CD8-positive, alpha-beta memory T cell (primary cell): ENCODE measurements at regions not wholly inside any gene's neighbourhood (a gene's known extent, or its start where the extent isn't known, plus 50 kb on each side); places are given as distances from the start of the nearest gene placed in this dataset.
"Not testable (repeated sequence)": the region's sequence is repeated elsewhere in the genome, so short reads cannot be mapped to it uniquely, and the experiment has no call there.

Source experiments
- CTCF ChIA-PET: fragments of 350-600 bp; sonication (Branson Sonifier 250); formaldehyde crosslinking; loops from one replicate; lab custom pipeline; 2021; ENCODE audit warnings: antibody characterized with exemption; lab: Charles Lee
- POLR2A ChIA-PET: fragments of 350-600 bp; sonication (Branson Sonifier 250); formaldehyde crosslinking; loops from one replicate; lab custom pipeline; 2021; ENCODE audit warnings: antibody characterized with exemption; lab: Charles Lee
- DNase-seq, 5 donors: peaks; one replicate each; pipeline versions ENCODE4 v3.0.0 to v3.0.0-alpha.2; 2020 to 2022; ENCODE audit warnings: mixed read lengths in 1 of 5
- H3K27ac ChIP-seq: one replicate; pipeline ENCODE4 v1.7.0; 2013; ENCODE audit warnings: low read depth, mild to moderate bottlenecking, low read length, moderate library complexity
- H3K27me3 ChIP-seq: 2 replicates; pipeline ENCODE4 v1.7.0; 2013; ENCODE audit warnings: low read length, mild to moderate bottlenecking; ENCODE audit not compliant: insufficient read depth, poor library complexity, severe bottlenecking
- H3K36me3 ChIP-seq: 2 replicates; pipeline ENCODE4 v1.7.0; 2013; ENCODE audit warnings: mild to moderate bottlenecking, low read length, moderate library complexity; ENCODE audit not compliant: insufficient read depth
- H3K4me1 ChIP-seq: 2 replicates; pipeline ENCODE4 v1.7.0; 2013; ENCODE audit warnings: mild to moderate bottlenecking, low read length, moderate library complexity; ENCODE audit not compliant: insufficient read depth
- H3K4me3 ChIP-seq: 2 replicates; pipeline ENCODE4 v1.7.0; 2013; ENCODE audit warnings: mild to moderate bottlenecking, low read length
- H3K9me3 ChIP-seq: 2 replicates; pipeline ENCODE4 v1.7.0; 2013; ENCODE audit warnings: mild to moderate bottlenecking, low read length
- H3K27ac Mint-ChIP-seq, 8 donors: one replicate each; pipeline ENCODE4 v1.8.0; 2020 to 2021; ENCODE audit warnings: mixed read lengths in 8 of 8, mild to moderate bottlenecking in 6 of 8, inconsistent platforms in 3 of 8, moderate library complexity in 3 of 8
- H3K27me3 Mint-ChIP-seq, 2 donors: one replicate each; pipeline ENCODE4 v1.8.0; 2020 to 2021; ENCODE audit warnings: mixed read lengths in 2 of 2, mild to moderate bottlenecking in 1 of 2, moderate library complexity in 1 of 2
- H3K36me3 Mint-ChIP-seq, 3 donors: one replicate each; pipeline ENCODE4 v1.8.0; 2020 to 2021; ENCODE audit warnings: mixed read lengths in 3 of 3, inconsistent platforms in 1 of 3, mild to moderate bottlenecking in 1 of 3
- H3K4me1 Mint-ChIP-seq, 3 donors: one replicate each; pipeline ENCODE4 v1.8.0; 2020 to 2021; ENCODE audit warnings: mixed read lengths in 3 of 3, inconsistent platforms in 1 of 3, mild to moderate bottlenecking in 1 of 3
- H3K4me3 Mint-ChIP-seq, 7 donors: one replicate each; pipeline ENCODE4 v1.8.0; 2020 to 2021; ENCODE audit warnings: mixed read lengths in 7 of 7, mild to moderate bottlenecking in 6 of 7, moderate library complexity in 4 of 7, inconsistent platforms in 2 of 7
- H3K9me3 Mint-ChIP-seq, 5 donors: one replicate each; pipeline ENCODE4 v1.8.0; 2020 to 2022; ENCODE audit warnings: mixed read lengths in 5 of 5, mild to moderate bottlenecking in 3 of 5, moderate library complexity in 2 of 5, inconsistent platforms in 1 of 5

DNA sequence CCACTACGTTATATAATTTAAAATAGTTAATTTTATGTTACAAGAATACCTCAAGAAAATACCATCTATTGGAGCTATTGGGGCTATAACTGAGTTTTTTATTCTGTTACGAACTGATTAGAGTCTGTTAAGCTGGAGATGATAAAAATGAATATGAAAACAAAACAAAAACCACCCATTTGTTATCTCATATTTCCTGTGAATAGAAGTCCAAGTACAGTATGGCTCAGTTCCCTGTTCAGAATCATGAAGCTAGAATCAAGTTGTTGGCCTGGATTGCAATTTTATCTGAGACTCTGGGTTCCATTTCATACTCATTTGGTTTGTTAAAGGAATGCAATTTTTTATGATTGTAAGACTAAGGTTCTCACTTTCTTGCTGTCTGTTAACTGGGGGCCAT lies 319.1 kb upstream of the PCDH18 start:
- Mint-ChIP-seq H3K4me3 (no peak overlapping the region), H3K27ac (no peak overlapping the region), H3K36me3 (no peaks in the 10 kb centered on the region), H3K9me3 (peaks cover 9 to 23% (median 9%) of the 10 kb centered on the region in 5 donors), H3K4me1 (no peaks in the 10 kb centered on the region), H3K27me3 (peaks cover 0 to 1% of the 10 kb centered on the region in 2 donors)
- H3K27ac ChIP-seq = no peak overlapping the region
- H3K27me3 ChIP-seq = no peaks in the 10 kb centered on the region
- ChIA-PET CTCF (no interaction called here), POLR2A (interaction anchor here (0.6 kb wide), 1 partner anchor 457 kb away, joined by 3 read pairs; no protein-coding TSS in a partner anchor)
- no peaks in the 10 kb centered on the region for H3K36me3 ChIP-seq
- no peaks in the 10 kb centered on the region for H3K9me3 ChIP-seq
- no peak overlapping the region for H3K4me3 ChIP-seq
- no peak for DNase-seq
- no peaks in the 10 kb centered on the region for H3K4me1 ChIP-seq

DNA sequence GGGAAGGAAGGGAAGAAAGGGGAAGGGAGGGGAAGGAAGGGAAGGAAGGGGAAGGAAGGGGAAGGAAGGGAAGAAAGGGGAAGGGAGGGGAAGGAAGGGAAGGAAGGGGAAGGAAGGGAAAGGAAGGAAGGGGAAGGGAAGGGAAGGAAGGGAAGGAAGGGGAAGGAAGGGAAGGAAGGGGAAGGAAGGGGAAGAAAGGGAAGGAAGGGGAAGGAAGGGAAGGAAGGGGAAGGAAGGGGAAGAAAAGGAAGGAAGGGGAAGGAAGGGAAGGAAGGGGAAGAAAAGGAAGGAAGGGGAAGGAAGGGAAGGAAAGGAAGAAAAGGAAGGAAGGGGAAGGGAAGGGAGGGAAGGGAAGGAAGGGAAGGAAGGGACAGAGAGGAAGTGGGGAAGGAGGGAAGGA lies 295.7 kb upstream of the PCDH18 start:
- CTCF ChIA-PET, H3K9me3 ChIP-seq, H3K27me3 Mint-ChIP-seq, DNase-seq, H3K36me3 ChIP-seq, H3K4me3 Mint-ChIP-seq, POLR2A ChIA-PET, H3K4me1 Mint-ChIP-seq, H3K27me3 ChIP-seq, H3K36me3 Mint-ChIP-seq, H3K27ac ChIP-seq, H3K27ac Mint-ChIP-seq, H3K4me3 ChIP-seq, H3K4me1 ChIP-seq: not testable (repeated sequence)
- peaks cover 3 to 30% (median 11%) of the 10 kb centered on the region in 5 donors for H3K9me3 Mint-ChIP-seq

DNA sequence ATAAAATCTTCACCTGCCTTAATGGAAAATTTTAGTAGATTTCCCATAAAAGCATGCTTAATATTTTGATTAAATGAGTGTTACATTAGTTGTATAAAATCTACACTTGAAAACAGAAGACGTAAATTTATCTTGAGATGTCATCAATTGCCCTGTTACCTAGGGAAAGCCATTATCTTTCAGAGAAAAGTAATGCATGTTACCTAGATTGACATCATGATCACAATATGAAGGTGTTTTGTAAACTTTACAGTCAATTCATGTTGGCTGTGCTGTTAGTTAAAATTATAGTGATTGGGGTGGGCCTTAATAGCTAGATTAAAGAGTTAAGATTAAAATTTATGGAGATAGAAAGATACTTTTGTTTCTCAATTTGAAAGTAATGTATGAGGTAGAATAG lies 293.2 kb upstream of the PCDH18 start:
- no peak overlapping the region for H3K4me3 ChIP-seq
- ChIA-PET POLR2A (no interaction called here), CTCF (no interaction called here)
- no peak overlapping the region for H3K27ac Mint-ChIP-seq
- DNase-seq = no peak
- no peaks in the 10 kb centered on the region for H3K36me3 ChIP-seq
- no peaks in the 10 kb centered on the region for H3K4me1 Mint-ChIP-seq
- H3K27me3 ChIP-seq = no peaks in the 10 kb centered on the region
- no peak overlapping the region for H3K27ac ChIP-seq
- H3K9me3 ChIP-seq = no peaks in the 10 kb centered on the region
- no peaks in the 10 kb centered on the region for H3K36me3 Mint-ChIP-seq
- H3K4me1 ChIP-seq = no peaks in the 10 kb centered on the region
- no peak overlapping the region for H3K4me3 Mint-ChIP-seq
- no peaks in the 10 kb centered on the region for H3K27me3 Mint-ChIP-seq
- peaks cover 0 to 28% (median 12%) of the 10 kb centered on the region in 5 donors for H3K9me3 Mint-ChIP-seq

DNA sequence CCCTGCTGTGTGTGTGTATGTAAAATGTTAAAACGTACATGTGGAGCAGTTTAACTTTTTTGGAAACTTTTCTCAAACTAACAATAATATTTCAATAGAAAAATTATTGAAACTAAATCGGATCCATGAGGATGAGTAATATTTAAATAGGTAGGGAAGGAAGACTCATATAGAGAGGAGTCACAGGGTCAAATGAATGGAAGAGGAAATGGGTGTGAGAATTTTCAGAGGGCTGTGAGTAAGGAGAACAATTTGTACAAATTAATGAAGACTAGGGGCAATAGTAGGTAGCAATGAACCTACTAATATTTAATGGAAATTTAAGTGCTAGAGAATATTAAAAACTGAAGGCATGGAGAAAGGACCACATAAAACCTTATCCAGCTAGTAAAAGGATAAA lies 290.7 kb upstream of the PCDH18 start:
- H3K4me3 Mint-ChIP-seq = no peak overlapping the region
- H3K4me1 Mint-ChIP-seq = no peaks in the 10 kb centered on the region
- H3K27ac ChIP-seq = no peak overlapping the region
- no peaks in the 10 kb centered on the region for H3K36me3 ChIP-seq
- H3K9me3 Mint-ChIP-seq = peaks cover under 1 to 27% (median 4%) of the 10 kb centered on the region in 5 donors
- H3K9me3 ChIP-seq = no peaks in the 10 kb centered on the region
- DNase-seq = no peak
- H3K4me3 ChIP-seq = no peak overlapping the region
- no peaks in the 10 kb centered on the region for H3K36me3 Mint-ChIP-seq
- ChIA-PET CTCF (no interaction called here), POLR2A (no interaction called here)
- H3K4me1 ChIP-seq = no peaks in the 10 kb centered on the region
- H3K27ac Mint-ChIP-seq = no peak overlapping the region
- H3K27me3 ChIP-seq = no peaks in the 10 kb centered on the region
- H3K27me3 Mint-ChIP-seq = no peaks in the 10 kb centered on the region

DNA sequence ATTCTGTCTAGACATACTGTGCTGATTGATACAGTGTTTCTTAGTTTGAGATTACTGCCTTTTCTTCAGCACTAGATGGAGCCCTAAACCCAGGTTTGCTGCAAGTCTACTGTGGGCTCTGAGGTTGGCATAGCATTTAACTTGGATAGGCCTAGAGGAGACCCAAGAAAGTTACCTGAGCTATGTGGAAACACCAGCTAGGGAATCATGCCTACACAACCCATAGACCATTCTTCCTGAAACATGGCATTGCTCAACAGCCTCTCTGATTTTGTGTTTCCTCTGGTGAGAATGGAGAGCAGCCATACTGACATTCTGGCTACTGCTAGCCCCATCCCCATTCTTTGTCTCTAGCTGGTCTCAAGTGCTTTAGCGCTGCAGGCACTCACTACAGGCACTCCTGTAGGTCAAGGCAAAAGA lies 287.7 kb upstream of the PCDH18 start:
- Mint-ChIP-seq H3K4me3 (no peak overlapping the region), H3K27me3 (no peaks in the 10 kb centered on the region), H3K36me3 (no peaks in the 10 kb centered on the region), H3K9me3 (peaks cover 0 to 19% (median 4%) of the 10 kb centered on the region in 5 donors), H3K4me1 (no peaks in the 10 kb centered on the region), H3K27ac (no peak overlapping the region)
- no peaks in the 10 kb centered on the region for H3K9me3 ChIP-seq
- ChIA-PET CTCF (no interaction called here), POLR2A (no interaction called here)
- H3K27me3 ChIP-seq = no peaks in the 10 kb centered on the region
- no peak overlapping the region for H3K27ac ChIP-seq
- H3K36me3 ChIP-seq = no peaks in the 10 kb centered on the region
- H3K4me3 ChIP-seq = no peak overlapping the region
- H3K4me1 ChIP-seq = no peaks in the 10 kb centered on the region
- DNase-seq = no peak

DNA sequence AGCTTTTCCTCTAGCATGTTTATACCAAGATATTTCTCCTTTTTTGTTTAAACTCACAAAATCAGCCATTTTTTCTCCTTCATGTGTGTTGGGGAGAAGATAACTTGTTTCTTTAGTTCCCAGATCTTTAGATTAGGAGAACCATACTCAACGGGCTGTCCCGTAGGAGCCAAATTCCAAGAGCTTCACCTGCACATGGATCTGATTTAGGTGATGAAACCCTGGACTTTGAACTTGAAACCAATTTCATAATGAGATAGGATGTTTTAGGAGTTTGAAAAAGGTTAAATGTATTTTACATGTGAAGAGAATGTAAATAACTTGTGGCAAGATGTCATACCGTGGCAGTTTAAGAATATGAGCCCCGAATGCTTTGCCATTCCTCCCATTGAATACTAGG lies 280.0 kb upstream of the PCDH18 start:
- Mint-ChIP-seq H3K27me3 (no peaks in the 10 kb centered on the region), H3K36me3 (no peaks in the 10 kb centered on the region), H3K9me3 (peaks cover 0 to 35% (median 5%) of the 10 kb centered on the region in 5 donors), H3K4me3 (no peak overlapping the region), H3K27ac (no peak overlapping the region), H3K4me1 (no peaks in the 10 kb centered on the region)
- ChIA-PET CTCF (no interaction called here), POLR2A (no interaction called here)
- H3K27ac ChIP-seq = no peak overlapping the region
- no peak for DNase-seq
- H3K36me3 ChIP-seq = no peaks in the 10 kb centered on the region
- no peaks in the 10 kb centered on the region for H3K27me3 ChIP-seq
- H3K4me3 ChIP-seq = no peak overlapping the region
- no peaks in the 10 kb centered on the region for H3K9me3 ChIP-seq
- H3K4me1 ChIP-seq = no peaks in the 10 kb centered on the region

DNA sequence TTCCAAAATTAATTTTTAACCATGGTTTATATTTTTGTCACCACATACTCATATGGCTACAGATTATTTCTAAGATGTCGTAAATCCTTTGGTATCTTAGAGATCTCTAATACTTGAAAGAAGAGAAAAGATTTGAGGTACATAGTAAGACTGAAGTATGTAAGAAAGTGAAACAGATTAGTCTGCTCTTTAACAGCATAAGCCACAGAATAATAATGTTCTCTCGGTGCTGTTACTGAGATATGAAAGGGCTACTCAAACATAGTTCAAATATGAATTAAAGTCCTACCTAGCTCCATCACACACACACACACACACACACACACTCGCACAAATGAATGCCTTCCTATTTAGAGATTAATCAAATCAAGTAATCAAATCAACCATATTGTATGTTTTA lies 274.1 kb upstream of the PCDH18 start:
- DNase-seq = no peak
- Histone ChIP-seq H3K9me3 (no peaks in the 10 kb centered on the region), H3K27ac (no peak overlapping the region), H3K4me1 (no peaks in the 10 kb centered on the region), H3K4me3 (no peak overlapping the region), H3K27me3 (no peaks in the 10 kb centered on the region), H3K36me3 (no peaks in the 10 kb centered on the region)
- Mint-ChIP-seq H3K9me3 (peaks cover 0 to 18% (median 3%) of the 10 kb centered on the region in 5 donors), H3K4me3 (no peak overlapping the region), H3K36me3 (no peaks in the 10 kb centered on the region), H3K27ac (no peak overlapping the region), H3K27me3 (no peaks in the 10 kb centered on the region), H3K4me1 (no peaks in the 10 kb centered on the region)
- CTCF ChIA-PET = no interaction called here
- POLR2A ChIA-PET = no interaction called here

DNA sequence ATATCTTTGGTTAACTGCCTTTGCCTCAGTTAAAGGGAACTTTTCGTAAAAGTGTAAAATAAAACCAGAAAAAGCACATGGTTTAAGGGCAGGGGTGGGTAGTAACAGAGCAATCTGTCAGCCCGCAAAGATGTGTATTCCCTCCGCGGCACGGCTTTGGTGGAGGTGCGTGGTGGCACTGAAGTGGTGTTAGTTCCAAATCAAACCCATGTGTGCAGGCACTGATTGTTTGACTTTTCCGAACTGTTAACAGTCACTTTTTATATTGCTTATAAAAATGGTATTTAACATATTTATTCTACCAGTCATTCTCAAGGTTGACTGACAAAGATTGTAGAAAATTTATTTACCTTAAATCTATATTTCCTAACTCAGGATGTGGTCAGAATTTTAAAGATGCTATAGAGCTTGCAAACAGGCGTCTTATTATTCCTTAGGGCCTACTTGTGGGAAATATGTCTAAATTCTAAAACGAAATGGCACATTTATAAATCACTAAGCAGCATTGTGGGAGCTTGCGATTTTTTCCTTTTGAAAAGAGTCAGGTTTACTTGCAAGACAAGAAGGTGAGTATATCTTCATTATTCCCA lies 272.7 kb upstream of the PCDH18 start:
- peaks cover 0 to 20% (median 4%) of the 10 kb centered on the region in 5 donors for H3K9me3 Mint-ChIP-seq
- ChIA-PET POLR2A (no interaction called here), CTCF (no interaction called here)
- no peak overlapping the region for H3K27ac Mint-ChIP-seq
- Histone ChIP-seq H3K4me1 (no peaks in the 10 kb centered on the region), H3K9me3 (no peaks in the 10 kb centered on the region), H3K27me3 (no peaks in the 10 kb centered on the region), H3K27ac (no peak overlapping the region), H3K36me3 (no peaks in the 10 kb centered on the region), H3K4me3 (no peak overlapping the region)
- no peak overlapping the region for H3K4me3 Mint-ChIP-seq
- H3K36me3 Mint-ChIP-seq = no peaks in the 10 kb centered on the region
- no peaks in the 10 kb centered on the region for H3K27me3 Mint-ChIP-seq
- no peaks in the 10 kb centered on the region for H3K4me1 Mint-ChIP-seq
- DNase-seq = no peak
